H1 (cell line): ENCODE measurements at regions not wholly inside any gene's neighbourhood (a gene's known extent, or its start where the extent isn't known, plus 50 kb on each side); places are given as distances from the start of the nearest gene placed in this dataset.

Experiments
- BACH1 ChIP-seq: IDR thresholded peaks from 2 replicates; pipeline ENCODE4 v1.6.1; 2012; ENCODE audit warnings: low read length, improper control_type of control experiment
- CEBPB ChIP-seq: IDR thresholded peaks from 2 replicates; pipeline ENCODE4 v1.6.1; 2012; ENCODE audit warnings: low read depth, low read length
- CTCF ChIP-seq, 3 experiments: IDR thresholded peaks; 1 replicate in 2 of 3; 2 replicates in 1 of 3; pipeline versions ENCODE4 v1.5.1 to v1.6.1; 2011; ENCODE audit warnings: low read length in 3 of 3, mild to moderate bottlenecking in 3 of 3, inconsistent platforms in 2 of 3, low read depth in 1 of 3, moderate library complexity in 1 of 3; ENCODE audit not compliant: insufficient read depth in 1 of 3; ENCODE audit errors: control extremely low read depth in 1 of 3
- EP300 ChIP-seq, 2 experiments: IDR thresholded peaks; 1 replicate in 1 of 2; 2 replicates in 1 of 2; pipeline ENCODE4 v1.6.1; 2011 to 2012; ENCODE audit warnings: low read depth in 2 of 2, low read length in 2 of 2, mild to moderate bottlenecking in 2 of 2, borderline replicate concordance in 1 of 2, inconsistent platforms in 1 of 2, moderate library complexity in 1 of 2
- EZH2 ChIP-seq: fragments of 200-600 bp; sonication (generic); IDR thresholded peaks from 2 replicates; pipeline ENCODE4 v1.7.1; 2012; ENCODE audit warnings: low read depth, mild to moderate bottlenecking, moderate library complexity, low read length, inconsistent platforms; ENCODE audit not compliant: severe bottlenecking
- HDAC6 ChIP-seq: IDR thresholded peaks from one replicate; pipeline ENCODE4 v1.7.1; 2012; ENCODE audit warnings: low read depth, mild to moderate bottlenecking, inconsistent platforms, low read length, moderate library complexity
- MAX ChIP-seq: IDR thresholded peaks from 2 replicates; pipeline ENCODE4 v1.6.1; 2012; ENCODE audit warnings: inconsistent platforms
- PHF8 ChIP-seq: fragments of 200-600 bp; sonication (generic); conservative IDR thresholded peaks from 2 replicates; pipeline ENCODE4 v1.7.1; 2012; ENCODE audit warnings: low read depth, mild to moderate bottlenecking, inconsistent platforms, low read length, moderate library complexity
- POLR2A ChIP-seq, 2 experiments: IDR thresholded peaks; 1 replicate in 1 of 2; 2 replicates in 1 of 2; pipeline ENCODE4 v1.6.1; 2011; ENCODE audit warnings: low read depth in 2 of 2, low read length in 2 of 2, mild to moderate bottlenecking in 2 of 2; ENCODE audit errors: control extremely low read depth in 1 of 2
- POLR2AphosphoS5 ChIP-seq: IDR thresholded peaks from 2 replicates; pipeline ENCODE4 v1.6.1; 2011; ENCODE audit warnings: low read depth, low read length
- SP1 ChIP-seq: IDR thresholded peaks from 2 replicates; pipeline ENCODE4 v1.6.1; 2011; ENCODE audit warnings: low read depth, low read length
- SP2 ChIP-seq: IDR thresholded peaks from 2 replicates; pipeline ENCODE4 v1.6.1; 2012; ENCODE audit warnings: mild to moderate bottlenecking, low read length, inconsistent platforms
- TAF1 ChIP-seq: IDR thresholded peaks from 2 replicates; pipeline ENCODE4 v1.6.1; 2011; ENCODE audit warnings: mild to moderate bottlenecking, low read depth, low read length
- YY1 ChIP-seq: IDR thresholded peaks from 2 replicates; pipeline ENCODE4 v1.6.1; 2011; ENCODE audit warnings: low read depth, mild to moderate bottlenecking, low read length

- TF ChIP-seq EZH2 (no peak), MAX (no peak), CTCF (IDR thresholded peaks at IDR 0.05; ENCODE audit: control extremely low read depth in 1 of 3, insufficient read depth in 1 of 3, low read depth in 1 of 3, low read length in 3 of 3) (no peak), HDAC6 (no peak), POLR2AphosphoS5 (no peak), POLR2A (IDR thresholded peaks at IDR 0.05; ENCODE audit: control extremely low read depth in 1 of 2, low read depth in 2 of 2, low read length in 2 of 2) (no peak), PHF8 (no peak), EP300 (IDR thresholded peaks at IDR 0.05; ENCODE audit: borderline replicate concordance in 1 of 2, low read depth in 2 of 2, low read length in 2 of 2) (no peak), SP2 (no peak), YY1 (no peak), BACH1 (no peak), CEBPB (no peak), TAF1 (no peak), SP1 (no peak)
These were observed 1528.6 kb downstream of the EFNA5 start for GRCh38 chr5:106142116-106142515.
